Lung (tissue), 11 donors: ENCODE measurements at regions not wholly inside any gene's neighbourhood (a gene's known extent, or its start where the extent isn't known, plus 50 kb on each side); places are given as distances from the start of the nearest gene placed in this dataset.

Experiments used
- ATAC-seq: fragments of 200-7000 bp; cut with Tn5 transposase; one replicate; pipeline ENCODE4 v1.9.1; 2020; ENCODE audit warnings: moderate number of reproducible peaks; ENCODE audit not compliant: insufficient read depth, low FRiP score
- DNase-seq, 3 donors: peaks; one replicate each; pipeline ENCODE4 v3.0.0-alpha.2; 2013 to 2017
- H3K27ac ChIP-seq, 2 donors: one replicate each; pipeline ENCODE4 v1.5.1; 2013; ENCODE audit warnings: mild to moderate bottlenecking in 2 of 2, moderate library complexity in 2 of 2, control low read depth in 1 of 2, inconsistent platforms in 1 of 2, low read depth in 1 of 2, low read length in 1 of 2
- H3K27me3 ChIP-seq, 3 donors: one replicate each; pipeline ENCODE4 v1.5.1; 2013; ENCODE audit warnings: low read length in 2 of 3; ENCODE audit not compliant: control insufficient read depth in 3 of 3, insufficient read depth in 3 of 3
- H3K36me3 ChIP-seq, 4 donors: one replicate each; pipeline ENCODE4 v1.5.1; 2013; ENCODE audit warnings: low read length in 4 of 4, mild to moderate bottlenecking in 1 of 4, moderate library complexity in 1 of 4; ENCODE audit not compliant: control insufficient read depth in 4 of 4, insufficient read depth in 4 of 4
- H3K4me1 ChIP-seq, 5 donors: one replicate each; pipeline ENCODE4 v1.5.1; 2013; ENCODE audit warnings: low read length in 5 of 5, mild to moderate bottlenecking in 2 of 5, moderate library complexity in 1 of 5; ENCODE audit not compliant: control insufficient read depth in 5 of 5, insufficient read depth in 5 of 5
- H3K4me3 ChIP-seq: one replicate; pipeline ENCODE4 v1.5.1; 2013; ENCODE audit warnings: mild to moderate bottlenecking, control low read depth, moderate library complexity
- H3K9ac ChIP-seq, 2 donors: one replicate each; pipeline ENCODE4 v1.5.1; 2013; ENCODE audit warnings: low read length in 2 of 2, control low read depth in 1 of 2; ENCODE audit not compliant: insufficient read depth in 1 of 2
- H3K9me3 ChIP-seq, 4 donors: one replicate each; pipeline ENCODE4 v1.5.1; 2013; ENCODE audit warnings: low read length in 3 of 4, mild to moderate bottlenecking in 1 of 4, moderate library complexity in 1 of 4; ENCODE audit not compliant: control insufficient read depth in 4 of 4, insufficient read depth in 3 of 4
- WGBS, 2 donors: extraction: QIAGEN DNeasy Blood & Tissue Kit; methylation state at CpG; one replicate each; pipeline ENCODE4 v1.1.7; 2013; 5-methylcytosine and 5-hydroxymethylcytosine counted together
- TF ChIP-seq, protein P1 (sequence below): IDR thresholded peaks from 2 replicates; pipeline ENCODE4 v1.5.1; 2012; ENCODE audit warnings: mild to moderate bottlenecking; ENCODE audit errors: control extremely low read depth, extremely low read depth
- donor health status: control.
- donor health status: control.
- donor health status: Bipolar disorder and iron deficiency.
- donor health status: healthy.
- donor health status: DM: yes; HTN: yes; CAD: no.

DNA sequence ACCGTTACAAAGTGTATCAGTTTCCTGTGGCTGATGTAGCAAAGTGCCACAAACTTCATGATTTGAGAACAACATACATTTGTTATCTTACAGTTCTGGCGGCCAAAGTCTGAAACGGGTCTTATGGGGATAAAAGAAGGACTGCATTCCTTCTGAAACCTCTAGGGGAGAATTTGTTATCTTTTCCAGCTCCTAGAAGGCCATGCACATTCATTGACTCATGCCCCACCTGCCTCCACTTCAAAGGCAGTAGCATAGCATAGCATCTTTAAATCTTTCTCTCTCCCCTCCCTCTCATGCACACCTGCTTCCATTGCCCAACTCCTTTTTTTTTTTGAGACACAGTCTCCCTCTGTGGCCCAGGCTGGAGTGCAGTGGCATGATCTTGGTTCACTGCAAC lies 190.7 kb upstream of the DYNLRB2 start:
- no peak for DNase-seq
- ATAC-seq: no peak
- no peaks in the 10 kb centered on the region for H3K27me3 ChIP-seq
- no peaks in the 10 kb centered on the region for H3K36me3 ChIP-seq
- TF ChIP-seq, protein P1, sequence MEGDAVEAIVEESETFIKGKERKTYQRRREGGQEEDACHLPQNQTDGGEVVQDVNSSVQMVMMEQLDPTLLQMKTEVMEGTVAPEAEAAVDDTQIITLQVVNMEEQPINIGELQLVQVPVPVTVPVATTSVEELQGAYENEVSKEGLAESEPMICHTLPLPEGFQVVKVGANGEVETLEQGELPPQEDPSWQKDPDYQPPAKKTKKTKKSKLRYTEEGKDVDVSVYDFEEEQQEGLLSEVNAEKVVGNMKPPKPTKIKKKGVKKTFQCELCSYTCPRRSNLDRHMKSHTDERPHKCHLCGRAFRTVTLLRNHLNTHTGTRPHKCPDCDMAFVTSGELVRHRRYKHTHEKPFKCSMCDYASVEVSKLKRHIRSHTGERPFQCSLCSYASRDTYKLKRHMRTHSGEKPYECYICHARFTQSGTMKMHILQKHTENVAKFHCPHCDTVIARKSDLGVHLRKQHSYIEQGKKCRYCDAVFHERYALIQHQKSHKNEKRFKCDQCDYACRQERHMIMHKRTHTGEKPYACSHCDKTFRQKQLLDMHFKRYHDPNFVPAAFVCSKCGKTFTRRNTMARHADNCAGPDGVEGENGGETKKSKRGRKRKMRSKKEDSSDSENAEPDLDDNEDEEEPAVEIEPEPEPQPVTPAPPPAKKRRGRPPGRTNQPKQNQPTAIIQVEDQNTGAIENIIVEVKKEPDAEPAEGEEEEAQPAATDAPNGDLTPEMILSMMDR: no peak
- H3K9me3 ChIP-seq: peaks cover 0 to 2% (median 0%) of the 10 kb centered on the region in 4 donors
- 73 to 79% methylated on average over 3 of the region's 3 CpGs for WGBS, 2 donors
- H3K4me1 ChIP-seq: peaks cover 0 to 25% (median 4%) of the 10 kb centered on the region in 5 donors
- no peak overlapping the region for H3K27ac ChIP-seq
- H3K9ac ChIP-seq: no peak overlapping the region
- no peak overlapping the region for H3K4me3 ChIP-seq

DNA sequence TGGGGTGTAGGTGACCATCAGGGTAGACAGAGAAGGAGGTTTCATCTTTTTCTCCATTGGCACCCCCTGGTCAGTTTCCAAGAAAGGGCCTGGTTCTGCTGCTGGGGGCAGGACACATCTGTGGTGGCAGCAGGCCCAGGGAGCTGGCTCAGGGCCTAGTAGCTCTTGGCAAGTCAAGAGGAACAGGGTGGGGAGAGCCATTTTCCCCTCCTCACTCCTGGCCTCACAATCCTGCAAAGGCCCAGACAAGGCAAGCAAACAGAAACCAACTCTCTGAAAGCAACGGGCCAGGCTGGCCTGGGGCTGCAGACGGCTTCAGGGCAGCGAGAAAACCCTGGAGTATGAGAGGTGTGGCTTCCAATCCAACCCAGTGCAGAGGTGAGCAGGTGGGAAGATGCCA lies 192.9 kb upstream of the DYNLRB2 start:
- Histone ChIP-seq H3K27ac (no peak overlapping the region), H3K27me3 (no peaks in the 10 kb centered on the region), H3K4me1 (peaks cover 0 to 25% (median 4%) of the 10 kb centered on the region in 5 donors), H3K9me3 (peaks cover 0 to 2% (median under 1%) of the 10 kb centered on the region in 4 donors), H3K36me3 (no peaks in the 10 kb centered on the region), H3K9ac (no peak overlapping the region), H3K4me3 (no peak overlapping the region)
- TF ChIP-seq, protein P1: no peak
- peak; percentile 50 for ATAC-seq
- 25 to 55% methylated on average over 3 of the region's 3 CpGs for whole genome bisulfite sequencing, 2 donors
- peak; percentile 70 to 88 (median 77) for DNase-seq

DNA sequence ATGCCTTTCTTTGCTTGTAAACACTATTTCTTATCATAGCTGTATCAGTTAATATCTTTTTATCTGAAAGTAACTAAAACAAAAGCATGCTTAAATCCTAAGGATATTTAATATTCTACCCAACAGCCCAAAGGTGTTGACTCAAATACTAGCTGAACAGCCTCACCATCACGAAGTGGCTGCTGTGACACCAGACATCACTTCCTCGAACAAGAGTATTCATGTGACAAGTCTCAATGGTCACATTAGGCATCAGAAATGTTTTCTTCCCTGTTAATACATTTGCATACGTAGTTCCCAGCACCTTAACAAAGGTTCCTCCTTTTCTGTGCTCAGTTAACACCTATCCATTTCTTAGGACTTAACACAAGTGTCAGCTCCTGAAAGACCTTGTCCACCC lies 193.8 kb upstream of the DYNLRB2 start:
- TF ChIP-seq, protein P1: no peak
- peaks cover 0 to 2% (median under 1%) of the 10 kb centered on the region in 4 donors for H3K9me3 ChIP-seq
- no peaks in the 10 kb centered on the region for H3K36me3 ChIP-seq
- no peak overlapping the region for H3K9ac ChIP-seq
- DNase-seq (no peak), ATAC-seq (no peak)
- 76 to 93% methylated on average over 3 of the region's 3 CpGs for WGBS, 2 donors
- H3K4me1 ChIP-seq: peaks cover 0 to 25% (median 4%) of the 10 kb centered on the region in 5 donors
- no peak overlapping the region for H3K4me3 ChIP-seq
- no peaks in the 10 kb centered on the region for H3K27me3 ChIP-seq
- no peak overlapping the region for H3K27ac ChIP-seq

DNA sequence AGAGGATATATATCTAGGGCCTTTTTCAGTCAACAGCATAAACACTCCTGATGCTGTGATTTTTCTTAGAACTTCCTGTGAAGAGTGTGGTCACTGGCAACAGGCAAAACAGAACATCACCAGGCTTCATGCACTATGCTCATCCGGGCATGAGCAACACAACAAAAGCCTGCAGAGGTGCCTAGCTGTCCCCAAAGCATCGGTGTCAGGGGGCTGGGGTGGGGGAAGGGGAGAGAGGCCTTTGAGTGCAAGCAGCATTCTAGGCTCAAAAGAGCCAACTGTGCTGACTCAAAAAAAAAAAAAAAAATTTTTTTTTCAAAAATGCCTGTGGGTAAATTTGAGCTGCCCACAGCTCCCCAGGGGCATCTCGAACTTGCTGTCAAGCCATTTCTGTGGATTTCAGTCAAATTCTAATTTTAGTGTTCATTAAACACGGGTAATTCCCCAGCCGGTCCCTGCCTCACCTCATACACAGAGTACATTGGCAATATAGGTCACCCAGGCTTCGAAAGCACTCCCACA lies 194.6 kb upstream of the DYNLRB2 start:
- H3K4me3 ChIP-seq: no peak overlapping the region
- no peaks in the 10 kb centered on the region for H3K36me3 ChIP-seq
- 68 to 70% methylated on average over 6 of the region's 6 CpGs for WGBS, 2 donors
- no peak overlapping the region for H3K27ac ChIP-seq
- TF ChIP-seq, protein P1: no peak
- no peak overlapping the region for H3K9ac ChIP-seq
- DNase-seq (peak; percentile 28 to 70 (median 65)), ATAC-seq (no peak)
- no peaks in the 10 kb centered on the region for H3K27me3 ChIP-seq
- peaks cover 0 to 2% (median under 1%) of the 10 kb centered on the region in 4 donors for H3K9me3 ChIP-seq
- H3K4me1 ChIP-seq: peaks cover 0 to 25% (median 4%) of the 10 kb centered on the region in 5 donors
